NCI-H2107 (cell line): ENCODE measurements at regions not wholly inside any gene's neighbourhood (a gene's known extent, or its start where the extent isn't known, plus 50 kb on each side); places are given as distances from the start of the nearest gene placed in this dataset.
"Not testable (repeated sequence)": the region's sequence is repeated elsewhere in the genome, so short reads cannot be mapped to it uniquely, and the experiment has no call there.

Source experiments
- DNase-seq: peaks from one replicate; lab custom pipeline; 2025; lab: John Stamatoyannopoulos, UW

- no peak for DNase-seq
These were observed 210.6 kb upstream of the ATP10A start for GRCh38 chr15:26073430-26074333.

DNA sequence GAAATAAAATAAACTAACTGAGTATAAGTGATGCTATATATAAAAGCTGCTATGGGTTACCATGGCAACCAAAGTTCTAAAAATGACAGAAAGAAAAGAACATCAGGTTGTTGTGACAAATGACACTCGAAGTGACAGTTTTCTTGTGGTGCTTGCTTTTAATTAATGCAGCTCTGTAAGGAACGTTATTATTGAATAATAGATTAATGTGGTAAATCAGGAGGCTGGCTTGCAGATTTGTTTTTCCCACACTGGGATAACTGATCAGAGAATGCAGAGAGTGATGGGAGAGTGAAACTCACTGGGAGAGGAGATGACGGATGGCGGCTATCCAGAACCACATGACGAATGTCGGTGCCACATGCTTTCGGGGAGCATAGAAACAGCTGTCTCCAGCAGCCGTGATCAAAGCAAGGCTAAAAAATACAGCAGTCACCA lies 207.0 kb upstream of the ATP10A start:
- DNase-seq, result no peak

DNA sequence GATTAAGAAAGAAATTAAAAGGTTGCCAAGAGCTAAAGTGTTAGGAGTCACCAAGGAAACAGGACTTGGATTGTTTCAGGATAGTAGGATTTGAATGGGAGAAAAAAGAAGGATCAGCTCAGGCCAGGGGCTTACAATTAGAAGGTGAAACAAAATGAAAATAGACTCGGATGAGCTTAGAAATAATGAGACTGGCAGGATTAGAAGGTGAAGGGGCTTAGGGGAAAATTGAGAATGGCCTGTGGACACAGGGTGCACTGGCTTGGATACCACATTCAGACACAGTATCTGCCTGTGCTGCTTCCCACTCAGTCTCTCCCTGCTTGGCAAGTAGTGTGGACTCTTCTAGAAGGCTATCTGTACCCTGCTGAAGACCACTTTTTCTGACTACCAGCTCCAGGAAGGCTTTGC lies 206.1 kb upstream of the ATP10A start:
- DNase-seq, result no peak

- DNase-seq, result no peak
These were observed 203.8 kb upstream of the ATP10A start for GRCh38 chr15:26066896-26067295.

DNA sequence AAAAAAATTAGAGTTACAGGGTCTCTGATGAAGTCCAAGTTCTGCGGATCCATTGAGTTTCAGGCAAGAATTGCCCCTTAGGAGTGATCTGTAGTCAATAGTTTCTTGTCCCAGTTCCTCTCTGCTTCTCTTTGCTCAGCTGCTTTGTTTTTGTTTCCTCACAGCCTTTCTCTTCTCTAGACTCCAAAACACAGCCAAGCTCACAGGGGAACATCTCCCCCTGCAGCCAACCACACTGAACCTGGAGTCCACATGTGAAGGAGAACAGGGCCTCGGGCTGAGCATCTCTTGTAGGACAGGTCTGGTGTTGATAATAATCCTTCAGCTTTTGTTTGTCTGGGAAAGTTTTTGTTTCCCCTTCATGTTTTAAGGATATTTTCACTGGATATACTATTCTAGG lies 202.6 kb upstream of the ATP10A start:
- DNase-seq, result no peak

GRCh38 chr15:26061248-26061647 lies 198.1 kb upstream of the ATP10A start:
- no peak for DNase-seq

GRCh38 chr15:26056766-26057165 lies 193.6 kb upstream of the ATP10A start:
- DNase-seq, result not testable (repeated sequence)

GRCh38 chr15:26051761-26052675 lies 188.9 kb upstream of the ATP10A start:
- DNase-seq, result no peak

- DNase-seq, result no peak
These were observed 187.9 kb upstream of the ATP10A start for GRCh38 chr15:26050984-26051383.

DNA sequence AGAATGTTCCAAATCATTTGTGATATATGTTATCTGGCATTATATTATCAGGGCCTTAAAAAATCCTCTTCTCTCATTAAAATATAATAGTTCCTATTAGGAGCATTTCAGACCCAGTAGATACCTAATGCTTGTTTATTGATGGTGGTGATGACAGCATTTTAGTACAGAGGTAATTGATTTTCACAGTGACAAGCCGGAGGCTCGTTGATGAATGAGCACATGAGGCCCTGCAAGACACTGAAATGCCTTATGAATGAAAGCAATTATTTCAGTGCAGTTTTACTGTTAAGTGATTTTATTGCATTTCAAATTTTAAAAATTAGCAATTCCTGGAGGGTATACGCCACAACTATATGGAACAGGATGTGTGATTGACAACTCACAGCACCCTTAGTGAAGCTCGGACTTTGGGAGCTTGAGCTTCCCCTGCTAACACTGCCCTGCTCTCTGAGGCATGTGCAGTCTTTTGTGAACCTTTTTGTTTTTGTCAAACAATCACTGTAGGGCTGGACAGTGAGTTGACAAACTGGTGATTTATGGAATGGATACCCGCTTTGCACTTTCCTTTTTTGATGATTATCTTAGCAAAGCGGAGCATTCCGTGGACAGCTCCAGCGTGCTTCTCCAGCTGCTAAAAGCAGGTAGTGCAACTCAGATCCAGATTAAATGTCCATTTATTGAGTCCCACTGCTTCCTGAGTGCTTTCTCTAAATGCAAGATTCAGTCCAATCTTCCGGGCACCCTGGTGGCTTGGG lies 187.0 kb upstream of the ATP10A start:
- DNase-seq, result no peak

- no peak for DNase-seq
These were observed 185.5 kb upstream of the ATP10A start for GRCh38 chr15:26048669-26049068.

- no peak for DNase-seq
These were observed 182.4 kb upstream of the ATP10A start for GRCh38 chr15:26045516-26045915.

DNA sequence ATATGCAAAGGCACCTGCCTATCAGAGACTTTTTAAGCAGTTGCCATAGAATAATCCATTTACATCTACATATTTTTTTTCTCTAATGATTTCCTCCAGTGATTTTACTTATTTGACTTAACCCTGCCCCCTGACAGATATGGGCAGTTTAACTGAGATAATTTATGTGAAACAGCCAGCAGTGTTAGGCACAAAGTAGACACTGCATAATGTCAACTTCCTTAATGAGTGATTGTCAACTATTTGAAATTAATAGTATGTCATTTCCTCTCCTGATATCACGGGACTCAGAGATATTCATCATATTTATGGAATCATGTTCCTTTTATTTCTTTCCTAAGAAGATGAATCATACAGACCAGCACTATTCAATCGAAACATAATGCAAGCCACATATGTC lies 179.9 kb upstream of the ATP10A start:
- DNase-seq, result no peak

DNA sequence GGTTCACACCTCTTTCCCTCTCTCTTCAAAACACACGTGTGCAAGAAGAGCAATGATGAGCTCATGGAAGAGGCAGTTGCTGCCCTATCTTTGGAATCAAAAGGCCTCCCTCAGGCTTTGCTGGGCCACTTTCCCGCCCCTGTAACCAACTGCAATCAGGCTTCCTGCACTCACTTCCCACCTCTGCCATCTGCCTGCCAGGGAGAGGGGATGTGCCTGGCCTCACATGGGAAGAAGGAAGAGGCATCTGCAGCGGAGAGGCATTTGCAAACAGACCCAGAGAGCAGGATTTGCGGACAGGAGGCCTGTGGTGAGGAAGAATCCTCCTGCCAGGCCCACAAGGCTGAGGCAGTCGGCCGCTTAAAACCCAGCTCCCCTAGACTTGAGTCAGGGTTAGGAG lies 175.6 kb upstream of the ATP10A start:
- no peak for DNase-seq

GRCh38 chr15:26037369-26037768 lies 174.2 kb upstream of the ATP10A start:
- DNase-seq, result no peak

DNA sequence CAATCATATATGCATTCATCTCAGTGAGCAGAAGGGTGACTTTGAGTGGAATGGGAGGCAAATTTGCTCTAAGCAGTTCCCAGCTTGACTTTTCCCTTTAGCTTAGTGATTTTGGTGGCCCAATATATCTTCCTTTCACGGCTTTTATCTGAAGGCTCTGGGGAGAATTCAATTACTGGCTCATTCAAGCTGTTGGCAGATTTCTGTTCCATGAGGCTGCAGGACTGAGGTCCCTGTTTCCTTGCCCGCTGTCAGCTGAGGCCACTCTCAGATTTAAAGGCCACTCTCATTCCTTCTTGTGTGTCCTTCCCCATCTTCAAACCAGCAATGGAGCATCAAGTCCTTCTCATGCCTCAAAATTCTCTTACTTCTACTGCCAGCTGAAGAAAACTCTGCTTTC lies 170.4 kb upstream of the ATP10A start:
- DNase-seq, result no peak

GRCh38 chr15:26032162-26032846 lies 169.2 kb upstream of the ATP10A start:
- no peak for DNase-seq

- not testable (repeated sequence) for DNase-seq
These were observed 166.5 kb upstream of the ATP10A start for GRCh38 chr15:26029586-26029985.

DNA sequence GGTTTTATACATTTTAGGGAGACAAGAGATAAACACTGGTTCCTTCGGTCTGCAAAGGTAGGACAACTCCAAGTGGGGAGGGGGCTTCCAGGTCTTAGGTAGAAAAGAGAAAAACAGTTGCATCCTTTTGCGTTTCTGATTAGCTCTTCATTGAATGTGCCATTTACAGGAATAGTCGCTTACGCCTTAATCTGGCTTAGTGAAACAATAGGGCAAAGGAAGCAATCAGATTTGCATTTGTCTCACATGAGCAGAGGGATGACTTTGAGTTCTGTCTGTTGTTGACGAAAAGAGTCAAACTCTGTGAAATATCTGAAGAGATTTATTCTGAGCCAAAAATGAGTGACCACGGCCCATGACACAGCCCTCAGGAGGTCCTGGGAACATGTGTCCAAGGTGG lies 166.0 kb upstream of the ATP10A start:
- no peak for DNase-seq

DNA sequence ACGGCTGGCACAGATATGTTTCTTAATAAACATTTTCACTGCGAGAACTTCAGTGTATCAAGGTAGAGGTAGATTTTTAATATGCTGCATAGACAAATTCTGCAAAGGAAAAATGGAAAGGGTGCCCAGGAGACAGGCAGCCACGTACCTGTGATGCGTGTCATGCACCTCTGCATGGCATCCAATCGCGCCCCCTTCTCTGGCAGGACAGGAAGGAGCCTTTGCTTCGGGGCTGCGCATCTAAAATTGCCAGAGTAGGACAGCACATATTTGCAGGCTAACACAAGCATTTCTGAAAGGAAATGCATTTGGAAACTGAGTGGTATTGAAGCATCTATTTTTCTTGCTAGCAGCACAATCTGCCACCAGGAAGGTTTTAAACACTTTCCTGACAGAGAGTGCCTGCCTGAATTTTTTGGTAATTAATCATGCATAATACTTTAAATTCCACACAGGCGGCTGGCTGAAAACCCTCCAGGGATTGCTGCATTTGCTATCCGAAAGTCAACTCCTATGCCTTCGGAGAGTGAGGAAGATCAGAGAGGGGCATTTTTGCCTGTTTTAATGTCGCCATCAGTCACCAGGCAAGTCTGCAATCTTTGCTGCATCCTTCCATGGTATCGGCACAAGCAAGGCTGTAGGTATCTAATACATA lies 165.1 kb upstream of the ATP10A start:
- DNase-seq, result no peak

GRCh38 chr15:26026671-26027070 lies 163.5 kb upstream of the ATP10A start:
- not testable (repeated sequence) for DNase-seq
